ENCODE measurements at regions not wholly inside any gene's neighbourhood (a gene's known extent, or its start where the extent isn't known, plus 50 kb on each side); places are given as distances from the start of the nearest gene placed in this dataset.

- DNase-seq = no peak
Observed at GRCh38 chr5:116654925-116655324, 80.3 kb upstream of the SEMA6A start.

GRCh38 chr5:116652903-116653302 lies 78.3 kb upstream of the SEMA6A start:
- no peak for DNase-seq

GRCh38 chr5:116652196-116652729 lies 77.6 kb upstream of the SEMA6A start:
- DNase-seq = no peak

- DNase-seq = no peak
Observed at GRCh38 chr5:116651653-116652052, 77.0 kb upstream of the SEMA6A start.

GRCh38 chr5:116650964-116651363 lies 76.3 kb upstream of the SEMA6A start:
- no peak for DNase-seq

GRCh38 chr5:116650544-116650943 lies 75.9 kb upstream of the SEMA6A start:
- DNase-seq = no peak

GRCh38 chr5:116646611-116647289 lies 72.1 kb upstream of the SEMA6A start:
- DNase-seq = no peak

GRCh38 chr5:116645627-116646026 lies 71.0 kb upstream of the SEMA6A start:
- no peak for DNase-seq

- DNase-seq = no peak
Observed at GRCh38 chr5:116640236-116640635, 65.6 kb upstream of the SEMA6A start.

- no peak for DNase-seq
Observed at GRCh38 chr5:116637149-116637740, 62.6 kb upstream of the SEMA6A start.

- DNase-seq = no peak
Observed at GRCh38 chr5:116632890-116633289, 58.3 kb upstream of the SEMA6A start.

- DNase-seq = no peak
Observed at GRCh38 chr5:116631147-116631546, 56.5 kb upstream of the SEMA6A start.

- no peak for DNase-seq
Observed at GRCh38 chr5:116629168-116629567, 54.5 kb upstream of the SEMA6A start.

- no peak for DNase-seq
Observed at GRCh38 chr5:116626945-116627679, 52.5 kb upstream of the SEMA6A start.

- DNase-seq = no peak
Observed at GRCh38 chr5:116626272-116626723, 51.7 kb upstream of the SEMA6A start.

Data from stimulated activated CD4-positive, alpha-beta T cell treated with anti-CD3 and anti-CD28 coated beads, Interleukin-4, amount 100 ng/mL, for 4 hours (primary cell).